ENCODE measurements at regions not wholly inside any gene's neighbourhood (a gene's known extent, or its start where the extent isn't known, plus 50 kb on each side); places are given as distances from the start of the nearest gene placed in this dataset.

DNA sequence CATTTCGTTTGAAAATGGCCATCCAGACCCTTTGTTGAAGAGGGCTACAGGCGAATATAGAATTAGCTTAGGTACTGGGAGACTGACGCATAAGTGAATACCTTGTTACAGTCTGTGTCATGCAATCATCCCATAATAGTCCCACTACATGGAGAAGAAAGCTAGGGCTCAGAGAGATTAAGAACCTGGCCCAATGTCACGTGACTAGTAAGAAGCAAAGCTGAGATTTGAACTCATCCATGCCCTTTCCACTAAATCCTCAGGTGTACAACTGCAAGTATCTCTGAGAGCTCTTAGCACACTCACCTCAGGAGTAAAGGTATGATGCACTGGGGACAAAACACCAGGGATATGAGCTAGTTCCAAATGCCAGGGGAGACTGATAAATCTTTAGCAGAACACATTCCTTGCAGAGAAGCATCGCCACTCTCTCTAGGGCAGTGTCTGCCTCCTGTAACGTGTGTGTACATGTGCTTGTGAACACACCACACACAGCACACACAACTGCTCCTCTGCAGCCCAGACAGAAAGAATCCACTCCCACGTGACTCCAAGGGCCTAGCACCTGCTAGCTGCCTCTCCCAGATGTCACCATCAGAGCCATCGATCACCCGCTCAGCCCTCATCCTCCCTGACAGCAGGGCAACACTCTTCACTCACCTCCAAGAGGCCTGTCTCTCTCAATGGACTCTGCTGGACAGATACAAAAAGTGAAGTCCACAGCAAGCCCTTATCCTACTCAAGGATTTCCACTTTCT, 402.8 kb downstream of the NXPE2 start:
- no peak for DNase-seq (ENCODE audit: low read depth)

DNA sequence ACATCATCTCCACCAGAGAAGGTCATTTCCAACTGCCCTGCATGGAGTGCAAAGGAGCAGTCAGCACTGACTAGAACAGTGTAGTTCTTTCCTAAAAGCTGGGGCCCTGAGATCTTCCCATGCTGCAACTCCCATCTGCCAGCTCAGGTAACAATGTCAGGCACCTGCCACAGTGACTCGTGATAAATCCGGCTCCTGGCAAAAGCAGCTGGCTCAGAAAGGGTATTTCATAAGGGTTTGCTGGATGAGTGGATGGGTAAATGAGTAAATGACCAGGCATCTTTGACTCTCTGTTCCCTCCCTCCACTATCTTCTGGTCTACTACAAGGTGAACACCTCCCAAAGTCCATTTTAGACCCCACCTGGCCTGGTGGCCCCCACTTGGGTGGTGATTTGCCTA, 403.6 kb downstream of the NXPE2 start:
- no peak for DNase-seq (ENCODE audit: low read depth)

DNA sequence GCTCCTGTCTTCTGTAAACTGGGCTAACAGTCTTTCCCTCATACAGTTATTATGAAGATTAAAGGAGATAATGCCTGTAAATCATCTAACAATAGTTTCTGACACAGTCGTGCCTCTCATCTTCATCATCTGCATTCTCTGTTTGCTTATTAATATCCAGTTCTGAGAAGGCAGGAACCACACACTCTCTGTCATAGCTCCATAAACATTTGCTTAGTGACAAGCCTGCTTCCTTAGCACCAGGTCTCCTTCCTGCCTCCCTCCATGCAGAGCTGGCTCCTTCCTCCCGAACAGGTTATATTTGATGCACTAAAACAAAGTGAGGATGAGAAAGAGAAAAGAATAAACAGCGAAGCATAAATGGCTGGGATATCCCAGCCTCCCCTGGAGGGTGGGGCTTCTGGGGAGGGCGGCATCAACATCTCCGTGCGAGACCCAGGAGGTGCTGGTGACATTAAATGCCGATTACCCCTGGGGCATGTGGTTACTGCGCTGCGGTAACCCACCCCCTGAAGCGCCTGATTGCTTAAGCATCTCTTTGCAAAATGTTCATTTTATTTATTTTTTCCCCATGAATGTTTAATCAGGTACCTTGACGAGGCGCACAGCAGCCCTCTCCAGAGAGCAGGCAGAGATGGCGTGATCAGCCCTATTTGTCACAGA, 404.9 kb downstream of the NXPE2 start:
- DNase-seq (ENCODE audit: low read depth): no peak

DNA sequence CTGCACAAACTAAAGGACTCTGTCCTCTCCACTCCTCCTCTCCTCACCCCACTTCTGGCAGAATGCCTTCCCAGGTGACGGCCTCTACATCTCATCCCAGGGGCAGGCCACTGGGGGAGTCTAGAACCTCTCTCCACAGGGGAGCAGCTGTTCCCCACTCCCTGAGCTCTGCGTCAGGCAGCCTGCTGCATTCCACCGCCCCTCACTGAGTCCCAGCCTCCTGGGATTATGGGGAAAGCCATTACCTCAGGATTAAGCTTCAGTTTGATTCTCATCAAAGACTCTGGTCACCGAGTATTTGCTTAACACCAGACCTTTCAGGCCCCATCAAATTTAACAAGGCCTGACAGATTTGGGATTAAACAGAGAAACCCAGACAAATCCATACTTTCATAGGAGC, 405.9 kb downstream of the NXPE2 start:
- no peak for DNase-seq (ENCODE audit: low read depth)

DNA sequence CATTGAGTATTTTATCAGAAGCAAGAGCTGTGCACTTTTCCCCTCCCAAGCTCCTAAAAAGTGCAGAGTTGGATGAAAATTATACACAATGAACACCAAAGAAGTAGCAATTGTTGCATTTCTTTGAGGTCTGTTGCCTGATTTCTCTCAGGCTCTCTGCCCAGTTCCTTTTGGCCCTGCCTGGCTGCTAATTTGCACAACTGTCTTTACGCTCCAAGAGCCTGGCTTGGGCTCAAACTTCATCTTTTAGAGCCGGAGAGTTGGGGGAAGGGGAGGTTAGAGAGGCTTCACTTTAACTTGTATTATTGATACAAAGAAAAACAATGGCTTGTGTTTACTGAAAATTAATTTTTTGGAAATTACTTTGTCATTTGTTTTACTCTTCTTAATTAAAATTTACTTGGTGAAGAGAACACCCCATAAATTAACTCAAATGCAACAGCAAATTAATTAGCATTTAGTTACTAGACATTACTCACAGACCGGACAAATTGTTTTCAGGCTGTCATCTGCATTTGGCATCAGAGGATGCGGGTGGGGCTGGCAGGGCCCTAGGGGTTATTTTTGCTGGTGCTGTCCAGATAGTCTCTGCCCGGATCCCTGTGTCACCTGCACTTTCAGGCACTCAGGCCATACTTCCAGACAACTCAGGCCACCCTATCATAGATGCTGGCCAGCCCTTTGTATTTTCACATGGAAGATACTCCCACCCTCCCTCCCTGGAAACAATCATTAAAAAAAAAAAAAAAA, 407.3 kb downstream of the NXPE2 start:
- no peak for DNase-seq (ENCODE audit: low read depth)

DNA sequence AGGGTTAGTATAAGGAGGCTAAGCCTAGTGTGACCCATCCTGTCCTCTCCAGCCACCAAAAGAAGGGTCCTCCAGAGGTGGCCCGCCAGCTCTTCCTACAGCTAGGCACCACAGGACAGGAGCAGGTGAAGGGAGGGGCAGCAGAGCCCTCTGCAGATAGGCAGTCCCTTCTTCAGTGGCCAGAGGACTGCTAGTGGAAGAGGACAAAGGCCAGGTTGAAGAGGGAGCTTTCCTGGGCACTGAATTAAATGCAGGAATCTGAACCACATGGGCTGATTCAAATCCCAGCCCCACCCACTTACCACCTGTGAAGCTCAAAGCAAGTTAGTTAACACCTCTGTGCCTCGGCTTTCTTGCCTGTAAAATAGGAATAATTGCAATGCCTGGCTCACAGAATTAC, 409.5 kb downstream of the NXPE2 start:
- no peak for DNase-seq (ENCODE audit: low read depth)

DNA sequence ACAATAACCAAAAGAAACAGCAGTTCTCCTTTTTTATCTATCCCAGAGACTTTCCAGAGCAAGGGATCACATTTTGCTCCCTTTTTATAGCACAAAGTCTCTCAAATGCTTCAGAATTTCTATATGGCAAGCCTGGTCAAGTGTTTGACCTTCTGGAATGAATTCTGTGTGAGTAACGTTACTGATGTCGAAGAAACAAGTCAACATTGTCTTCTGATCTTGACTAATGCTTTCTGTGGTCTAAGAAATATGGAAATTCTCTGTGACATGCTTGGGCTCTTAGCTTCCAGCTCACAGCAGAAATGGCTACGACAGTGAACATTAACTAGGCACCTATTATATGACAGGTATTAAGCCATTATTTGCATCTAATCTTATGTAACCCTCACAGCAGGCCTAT, 411.7 kb downstream of the CADM1 start:
- no peak for DNase-seq (ENCODE audit: low read depth)

DNA sequence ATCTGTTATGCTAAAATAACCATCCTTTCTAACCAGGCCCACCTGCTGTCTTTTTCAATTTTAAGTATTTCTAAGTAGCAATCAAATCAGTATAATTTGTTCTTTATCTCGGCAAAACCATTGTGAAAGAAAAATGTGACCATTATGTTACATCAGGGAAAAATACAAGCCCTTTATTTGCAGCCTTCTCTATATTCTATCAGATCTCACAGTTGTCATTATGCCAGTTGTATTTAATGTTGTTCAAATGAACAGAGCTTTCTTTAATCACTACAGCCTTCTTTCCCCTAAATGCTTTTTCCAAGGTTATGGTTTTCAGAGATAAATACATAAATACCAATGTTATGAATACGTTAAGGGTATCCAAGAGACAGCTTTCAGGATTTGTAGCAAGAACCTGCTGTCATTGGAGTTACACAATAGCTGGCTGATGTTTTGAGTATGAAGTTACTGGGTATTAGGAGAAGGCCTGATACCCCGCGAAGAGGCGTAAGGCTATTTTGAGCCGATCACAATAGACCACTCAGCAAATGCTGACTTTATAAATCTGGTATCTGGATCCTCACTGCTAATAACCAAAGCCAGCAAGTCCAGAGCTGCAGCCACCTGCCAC, 406.3 kb downstream of the CADM1 start:
- no peak for DNase-seq (ENCODE audit: low read depth)

DNA sequence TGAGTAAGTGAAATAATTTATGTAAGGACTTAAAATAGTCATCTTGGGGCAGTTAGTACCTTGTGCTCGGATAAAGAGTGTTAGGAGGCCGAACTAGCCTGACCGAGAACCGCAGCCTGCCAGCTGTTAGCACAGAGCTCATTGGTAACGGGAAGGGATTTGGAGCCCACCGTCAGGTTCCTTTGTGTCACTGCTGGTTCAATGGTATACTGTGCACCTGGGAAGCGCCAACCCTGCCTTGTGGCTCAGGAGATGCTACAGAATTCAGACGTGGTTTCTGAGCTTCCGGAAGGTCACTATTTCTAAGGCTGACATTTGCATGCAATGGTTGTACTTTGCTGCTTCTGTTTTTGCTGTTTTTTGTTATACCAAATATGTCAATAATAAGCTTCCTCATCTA, 403.5 kb downstream of the CADM1 start:
- no peak for DNase-seq (ENCODE audit: low read depth)

DNA sequence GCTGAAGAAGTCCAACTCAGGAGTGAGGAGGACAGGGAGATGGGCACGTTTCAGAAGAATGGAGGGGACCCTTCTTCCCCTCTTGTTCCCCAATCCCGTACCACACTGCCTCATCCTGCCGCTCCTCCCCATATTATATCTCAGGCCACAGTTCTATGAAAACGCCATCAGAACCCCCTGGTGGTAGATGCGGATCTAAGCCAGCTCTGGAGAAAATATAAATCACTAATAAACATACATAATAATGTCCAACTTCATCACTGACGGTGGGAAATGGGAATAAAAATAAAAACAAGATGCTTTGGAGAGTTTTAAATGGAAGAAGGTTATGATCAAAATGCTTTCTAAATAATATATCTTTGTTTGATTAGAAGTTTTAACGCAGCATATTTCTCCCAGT, 400.3 kb downstream of the CADM1 start:
- no peak for DNase-seq (ENCODE audit: low read depth)

DNA sequence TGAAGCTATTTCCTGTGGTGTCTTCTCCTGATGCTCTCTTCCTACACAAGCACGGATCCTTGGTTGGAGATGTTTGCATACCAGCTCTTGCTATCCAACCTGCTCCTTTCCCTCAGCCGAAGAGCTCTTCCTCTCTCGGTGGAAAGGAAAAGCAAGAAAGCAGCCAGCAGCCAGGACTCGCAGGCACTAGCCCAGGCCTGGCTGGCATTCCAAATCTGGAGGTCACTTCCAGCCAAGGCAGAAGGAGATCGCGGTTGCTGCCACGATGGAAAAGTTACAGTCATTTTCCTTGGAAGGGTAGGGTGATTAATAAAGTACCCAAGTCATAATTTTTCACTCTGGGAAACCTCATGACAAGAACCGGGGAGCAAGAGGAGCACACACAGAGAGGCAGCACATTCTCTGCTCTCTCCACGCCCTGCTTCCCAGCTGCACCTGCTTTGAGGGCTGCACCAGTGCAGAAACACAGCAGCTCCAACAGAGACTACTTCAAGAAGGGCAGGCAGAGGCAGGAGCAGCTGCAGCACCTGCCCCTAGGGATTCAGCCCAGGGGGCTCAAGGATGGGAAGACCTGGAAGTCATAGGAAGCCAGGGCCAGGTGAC, 399.3 kb downstream of the CADM1 start:
- no peak for DNase-seq (ENCODE audit: low read depth)

DNA sequence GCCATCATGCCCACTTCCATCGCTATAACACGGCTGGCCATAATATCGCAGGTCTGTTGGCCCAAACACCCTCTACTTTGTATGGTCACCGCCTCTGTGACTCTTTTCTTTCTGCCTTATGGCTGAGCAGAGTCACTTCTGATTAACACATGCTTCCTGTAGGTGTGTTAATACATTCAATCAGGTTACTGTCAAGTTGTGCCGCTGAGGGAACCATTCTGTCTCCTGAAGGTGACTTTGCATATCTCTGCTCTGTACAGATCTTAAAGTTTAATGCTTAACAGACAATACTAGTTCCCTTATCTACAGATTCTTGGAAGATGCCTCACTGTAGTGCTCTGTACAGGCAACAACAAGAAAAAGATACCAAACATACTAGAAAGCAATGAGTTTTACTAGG, 393.1 kb downstream of the CADM1 start:
- no peak for DNase-seq (ENCODE audit: low read depth)

DNA sequence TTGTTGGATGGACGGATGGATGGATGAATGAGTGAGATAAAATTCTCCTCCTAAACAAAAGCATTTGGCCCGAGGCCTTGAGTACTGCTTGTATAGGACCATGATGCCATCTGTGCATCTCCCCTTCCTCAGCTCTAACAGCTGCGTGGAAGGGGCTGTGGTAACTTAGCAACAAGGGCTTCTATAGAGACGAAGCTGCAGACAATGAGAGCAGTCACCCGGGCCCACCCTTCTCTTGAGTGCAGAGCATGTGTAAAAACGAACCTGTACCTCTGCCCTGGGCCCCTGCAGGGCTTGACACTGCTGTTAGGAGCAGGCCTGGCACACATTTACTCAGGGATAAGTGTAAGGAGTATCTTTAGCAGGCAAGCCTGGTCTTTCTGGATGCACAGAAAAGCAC, 391.5 kb downstream of the CADM1 start:
- no peak for DNase-seq (ENCODE audit: low read depth)

DNA sequence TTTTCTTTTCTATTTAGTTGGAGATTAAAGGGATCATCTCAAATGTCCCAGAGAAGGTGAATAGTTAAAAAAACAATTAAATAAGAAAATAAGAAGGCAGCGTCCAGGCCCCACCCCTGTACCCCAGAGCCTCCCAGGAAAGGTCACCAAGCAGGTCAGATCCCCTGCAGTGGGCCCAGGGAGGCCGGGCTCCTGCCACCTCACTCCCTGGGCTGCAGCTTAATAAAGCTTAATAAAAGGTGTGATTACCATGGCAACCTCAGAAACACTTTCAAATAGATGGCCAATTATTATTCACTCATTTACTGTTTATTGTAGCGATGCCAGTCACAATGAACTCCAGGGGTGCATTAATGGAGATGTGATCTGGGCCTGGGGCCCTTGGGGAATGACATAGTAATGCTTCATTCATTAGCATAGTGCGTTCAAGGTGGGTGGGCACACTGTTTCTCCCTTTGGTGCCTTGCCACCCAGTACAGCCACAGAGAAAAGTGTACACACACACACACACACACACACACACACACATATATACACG, 386.2 kb downstream of the CADM1 start:
- DNase-seq (ENCODE audit: low read depth): no peak

DNA sequence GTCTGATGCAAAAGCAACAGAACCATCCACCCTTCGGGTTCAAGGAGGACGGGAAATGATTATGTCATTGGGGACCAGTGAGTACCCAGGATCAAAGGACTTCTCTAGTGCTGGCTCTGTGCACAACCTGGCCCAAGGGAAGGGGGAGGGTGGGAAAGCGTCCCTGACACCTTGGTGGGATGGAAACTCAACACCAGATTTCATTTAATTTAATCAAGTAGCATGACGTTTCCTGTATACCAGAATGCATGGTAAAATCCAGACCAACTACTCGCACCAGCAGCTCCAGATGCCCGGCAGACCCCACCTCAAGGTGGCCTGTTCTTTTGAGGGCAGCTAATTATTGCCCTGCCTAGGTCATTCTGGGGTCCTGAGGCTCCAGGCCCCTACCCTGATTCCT, 385.1 kb downstream of the CADM1 start:
- DNase-seq (ENCODE audit: low read depth): no peak

All from LHCN-M2 (cell line).